GM18951 (cell line): ENCODE measurements at regions not wholly inside any gene's neighbourhood (a gene's known extent, or its start where the extent isn't known, plus 50 kb on each side); places are given as distances from the start of the nearest gene placed in this dataset.

Source experiments
- POLR2A ChIP-seq: IDR thresholded peaks from 4 replicates; pipeline ENCODE4 v1.6.1; 2011; ENCODE audit warnings: mild to moderate bottlenecking; ENCODE audit not compliant: insufficient read length, insufficient read depth; ENCODE audit errors: extremely low read depth
- in situ Hi-C: fragments of 300-500 bp; cut with MboI; formaldehyde crosslinking; loops from one replicate; pipeline ENCODE4 v1.12.0; 2022; ENCODE audit warnings: low sequenced_read_pairs, mixed read lengths, inconsistent platforms; ENCODE audit not compliant: unreplicated experiment

- TF ChIP-seq POLR2A: no peak
- in situ Hi-C loops: no loop called here
Observed at GRCh38 chr4:19727141-19727540, 524.6 kb upstream of the SLIT2 start.

GRCh38 chr4:19725130-19725529 lies 526.6 kb upstream of the SLIT2 start:
- TF ChIP-seq POLR2A: no peak
- in situ Hi-C loops: no loop called here

GRCh38 chr4:19722404-19722803 lies 529.3 kb upstream of the SLIT2 start:
- no peak for TF ChIP-seq POLR2A
- in situ Hi-C loops: no loop called here

GRCh38 chr4:19721587-19721986 lies 530.1 kb upstream of the SLIT2 start:
- no peak for TF ChIP-seq POLR2A
- in situ Hi-C loops: no loop called here

- in situ Hi-C loops: no loop called here
- no peak for TF ChIP-seq POLR2A
Observed at GRCh38 chr4:19720610-19721009, 531.1 kb upstream of the SLIT2 start.

- no peak for TF ChIP-seq POLR2A
- in situ Hi-C loops: no loop called here
Observed at GRCh38 chr4:19720190-19720589, 531.5 kb upstream of the SLIT2 start.

GRCh38 chr4:19711871-19712270 lies 539.8 kb upstream of the SLIT2 start:
- no peak for TF ChIP-seq POLR2A
- in situ Hi-C loops: no loop called here

- TF ChIP-seq POLR2A: no peak
- in situ Hi-C loops: no loop called here
Observed at GRCh38 chr4:19707876-19708275, 543.8 kb upstream of the SLIT2 start.

GRCh38 chr4:19703391-19703790 lies 548.3 kb upstream of the SLIT2 start:
- TF ChIP-seq POLR2A: no peak
- in situ Hi-C loops: no loop called here

- in situ Hi-C loops: no loop called here
- no peak for TF ChIP-seq POLR2A
Observed at GRCh38 chr4:19700992-19701391, 550.7 kb upstream of the SLIT2 start.

- in situ Hi-C loops: no loop called here
- no peak for TF ChIP-seq POLR2A
Observed at GRCh38 chr4:19698961-19699360, 552.7 kb upstream of the SLIT2 start.

GRCh38 chr4:19694812-19695211 lies 556.9 kb upstream of the SLIT2 start:
- in situ Hi-C loops: no loop called here
- TF ChIP-seq POLR2A: no peak

GRCh38 chr4:19693936-19694570 lies 557.7 kb upstream of the SLIT2 start:
- in situ Hi-C loops: no loop called here
- TF ChIP-seq POLR2A: no peak

- no peak for TF ChIP-seq POLR2A
- in situ Hi-C loops: no loop called here
Observed at GRCh38 chr4:19689511-19689910, 562.2 kb upstream of the SLIT2 start.

GRCh38 chr4:19686456-19686855 lies 565.2 kb upstream of the SLIT2 start:
- in situ Hi-C loops: no loop called here
- no peak for TF ChIP-seq POLR2A
